Cerebellar nuclear complex (tissue), 1 donor: ENCODE measurements at regions not wholly inside any gene's neighbourhood (a gene's known extent, or its start where the extent isn't known, plus 50 kb on each side); places are given as distances from the start of the nearest gene placed in this dataset.
A peak's percentile ranks its signal among the peaks of the same experiment; 100 is the strongest.

Source experiments
- DNase-seq, 2 experiments: peaks; one replicate each; lab custom pipeline; 2025; lab: John Stamatoyannopoulos, UW

DNA sequence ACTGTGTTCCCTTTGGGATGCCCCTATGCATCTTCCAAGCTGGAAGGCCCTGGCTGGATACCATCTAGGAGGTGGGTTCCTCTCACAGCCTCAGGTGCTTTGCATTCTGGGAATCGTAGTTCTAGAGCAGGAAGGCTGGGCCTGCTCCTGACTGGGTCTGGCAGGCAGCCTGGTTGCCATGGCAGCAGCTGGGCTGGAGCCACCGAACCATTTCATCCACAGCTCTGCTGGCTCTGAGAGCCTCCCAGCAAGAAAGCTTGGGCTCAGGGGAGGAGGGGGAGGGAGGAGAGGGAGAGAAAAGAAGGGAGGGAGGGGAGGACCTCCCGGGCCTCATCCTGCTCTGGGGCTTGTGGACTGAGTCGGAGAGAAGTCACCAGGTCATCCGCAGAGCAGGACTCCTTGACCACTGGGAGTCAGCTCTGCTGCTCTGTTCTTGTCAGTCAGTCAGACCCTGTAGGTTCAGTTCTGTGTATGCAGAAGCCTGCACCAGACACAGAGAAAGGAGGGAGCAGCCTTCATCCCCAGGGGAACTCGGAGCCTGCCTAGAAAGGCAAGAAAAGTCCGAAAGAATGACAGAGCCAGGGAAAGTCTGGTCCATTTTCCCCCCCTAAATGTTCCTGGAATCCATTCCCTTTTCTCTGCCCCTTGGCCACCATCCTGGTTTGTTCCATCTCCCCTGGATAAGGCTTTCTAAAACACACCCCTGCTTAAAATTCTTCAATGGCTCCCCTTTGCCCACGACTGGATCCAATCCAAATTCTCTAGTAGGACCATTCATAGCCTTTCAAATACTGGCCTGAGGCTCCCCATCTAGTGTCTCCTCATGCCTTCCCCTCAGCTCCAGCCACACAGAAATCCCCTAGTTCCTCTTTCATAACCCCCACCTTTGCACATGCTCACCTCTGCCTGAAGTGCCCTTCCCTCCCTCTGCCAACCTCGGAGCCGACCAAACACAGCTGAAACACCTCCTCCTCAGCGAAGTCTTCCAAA lies 65.4 kb upstream of the ARAP3 start:
- DNase-seq: peak; percentile 86 to 96

DNA sequence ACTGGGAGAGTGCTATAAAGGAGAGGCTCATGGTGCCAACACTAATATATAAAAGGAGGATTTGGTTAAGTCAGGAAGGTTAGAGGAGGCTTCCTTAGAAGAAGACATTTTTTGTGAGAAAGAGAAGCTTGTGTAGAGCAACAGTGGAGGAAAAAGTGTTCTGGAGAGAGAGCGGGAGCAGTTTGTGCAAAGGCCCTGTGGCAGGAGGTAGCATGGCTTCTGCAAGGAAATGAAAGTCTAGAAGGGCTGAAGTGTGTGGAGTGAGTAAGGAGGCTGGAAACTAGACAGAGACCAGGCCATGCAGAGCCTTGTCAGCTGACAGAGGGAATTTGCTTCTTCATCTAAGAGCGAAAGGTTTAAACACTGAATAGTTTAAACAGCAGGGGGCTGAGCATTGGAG lies 64.4 kb upstream of the ARAP3 start:
- no peak for DNase-seq

DNA sequence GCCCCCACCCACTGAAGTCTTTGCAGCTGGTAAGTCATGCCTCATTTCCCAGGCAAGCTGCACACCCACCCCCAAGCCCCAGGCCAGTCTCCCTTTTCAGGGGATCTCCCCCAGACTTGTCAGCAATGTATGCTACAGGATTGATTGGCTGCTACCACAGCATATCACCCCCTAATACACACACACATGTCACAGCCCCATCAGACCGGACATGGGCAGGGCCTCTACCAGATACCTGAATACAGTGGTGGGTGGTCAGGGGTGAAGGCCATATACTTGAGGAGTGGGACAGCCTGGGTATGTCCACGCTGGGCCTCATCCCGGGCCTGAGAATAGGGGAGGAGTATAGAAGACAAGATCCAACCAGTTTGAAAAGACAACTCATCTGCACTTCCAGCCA lies 63.4 kb upstream of the ARAP3 start:
- no peak for DNase-seq

DNA sequence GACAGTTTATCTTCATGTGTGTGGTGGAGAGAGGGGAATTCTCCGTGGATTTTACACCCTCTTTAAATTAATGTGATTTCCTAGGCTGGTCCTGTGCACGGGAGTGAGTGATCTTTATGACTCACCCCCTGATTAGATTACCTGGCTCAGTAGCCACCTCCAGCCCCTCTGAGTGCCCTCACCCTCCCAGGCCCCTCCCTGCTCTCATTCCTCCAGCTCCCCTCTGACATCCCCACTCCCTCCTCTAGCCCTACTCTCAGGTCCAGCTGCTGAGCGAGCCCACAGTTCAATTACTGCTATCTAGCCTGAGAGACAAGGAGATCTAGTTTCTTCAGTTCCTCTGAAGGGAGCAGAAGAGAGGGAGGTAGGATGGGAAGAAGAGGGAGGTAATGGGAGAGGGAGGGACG lies 61.8 kb upstream of the ARAP3 start:
- DNase-seq: no peak

DNA sequence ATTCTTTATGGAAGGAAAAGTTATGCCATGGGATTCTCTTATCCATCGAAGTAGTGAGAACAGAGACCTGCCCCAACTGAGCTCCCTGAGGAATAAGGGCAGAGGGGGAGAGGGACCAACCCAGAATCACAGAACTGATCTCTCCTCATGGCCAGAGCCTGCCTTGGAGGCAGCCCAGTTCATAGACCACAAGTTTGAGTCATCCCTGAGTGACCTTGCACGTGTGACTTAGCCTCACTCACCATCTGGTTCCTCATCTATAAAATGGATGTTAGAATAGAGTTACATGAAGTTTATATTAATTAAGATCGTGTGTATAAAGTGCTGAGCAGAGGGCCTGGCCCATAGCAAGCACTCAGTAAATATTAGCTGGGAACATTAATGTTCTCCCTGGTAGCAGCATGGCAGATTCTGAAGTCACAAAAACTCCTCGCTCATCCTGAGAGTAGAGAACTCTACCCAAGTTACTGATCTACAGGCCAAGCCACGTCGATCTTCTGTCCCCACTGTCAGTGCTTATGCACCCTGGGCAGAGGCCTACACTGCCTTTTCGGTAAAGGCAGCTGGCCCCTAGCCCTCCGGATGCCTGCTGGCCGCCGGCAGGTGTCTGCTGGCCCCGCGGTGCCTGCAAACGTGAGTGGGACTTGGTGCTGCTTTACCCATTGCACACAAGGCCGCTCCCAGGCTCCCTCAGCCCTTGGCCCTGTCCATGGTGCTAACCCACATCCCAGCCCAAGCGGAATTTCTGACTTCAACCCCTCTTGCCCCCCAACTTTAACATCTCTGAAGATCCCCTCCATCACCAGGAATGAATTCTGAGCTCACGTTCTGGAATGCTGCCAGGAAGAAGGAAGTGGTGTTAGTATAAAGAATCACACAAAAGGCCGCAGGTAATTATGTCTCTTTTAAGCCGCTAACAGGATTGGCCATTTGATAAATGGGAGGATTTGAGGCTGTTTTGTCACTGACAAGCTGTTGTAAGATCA lies 61.1 kb upstream of the ARAP3 start:
- no peak for DNase-seq

DNA sequence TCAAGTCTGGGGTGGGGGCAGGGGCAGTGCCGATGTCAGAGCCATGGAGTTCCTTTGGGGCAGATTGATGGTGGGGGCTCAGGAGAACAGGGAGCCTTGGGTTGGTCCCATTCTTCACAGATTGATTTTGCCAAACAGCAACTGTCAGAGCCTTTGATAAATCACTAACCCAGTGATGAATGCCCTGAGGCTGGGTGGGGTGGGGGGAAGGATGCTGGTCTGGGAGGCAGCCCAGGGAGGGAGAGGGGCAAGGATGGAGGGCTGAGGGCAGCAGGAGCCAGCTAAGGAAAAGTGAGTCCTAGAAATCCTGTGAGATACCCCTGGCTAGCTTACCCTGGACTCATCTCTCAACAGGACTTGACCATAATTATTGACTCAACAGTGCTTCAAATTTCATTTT lies 60.1 kb upstream of the ARAP3 start:
- DNase-seq: no peak

DNA sequence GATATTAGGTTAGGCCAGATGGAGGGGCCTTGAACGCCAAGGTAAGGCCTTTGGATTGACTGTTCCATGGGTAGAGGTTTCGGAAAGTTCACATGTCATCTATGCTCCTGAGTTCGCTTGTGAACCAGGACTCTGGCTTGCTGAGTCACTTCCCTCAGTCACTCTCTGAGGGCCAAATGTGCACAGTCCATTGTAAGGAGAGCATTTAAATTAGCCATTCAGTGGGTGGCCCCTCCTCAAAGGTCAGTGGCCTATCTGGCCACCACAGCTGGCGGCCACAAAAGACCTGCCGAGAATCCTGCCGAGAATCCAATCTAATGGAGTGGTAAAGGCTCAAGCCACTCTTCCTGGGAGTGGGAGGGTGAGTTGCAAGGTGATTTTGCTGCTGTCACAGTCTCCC lies 58.9 kb upstream of the ARAP3 start:
- DNase-seq: no peak

DNA sequence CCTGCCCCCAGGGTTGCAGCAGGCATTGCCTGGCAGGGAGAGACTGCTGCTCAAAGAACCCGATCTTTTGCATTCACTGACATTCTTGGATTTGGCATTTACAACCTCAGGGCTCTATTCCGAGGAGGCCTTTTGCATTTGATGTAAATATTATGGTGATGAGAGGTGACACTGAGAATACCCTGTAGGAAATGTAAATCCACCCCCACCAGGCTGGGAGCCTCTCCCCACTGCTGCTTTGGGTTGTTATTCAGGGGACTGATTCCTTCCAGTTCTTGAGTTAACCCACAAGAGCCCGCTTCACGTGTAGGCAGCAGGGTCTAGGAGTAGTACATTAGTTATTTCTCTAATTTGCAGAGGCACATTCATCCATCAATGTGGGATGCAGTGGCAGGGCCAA lies 55.5 kb upstream of the ARAP3 start:
- no peak for DNase-seq

DNA sequence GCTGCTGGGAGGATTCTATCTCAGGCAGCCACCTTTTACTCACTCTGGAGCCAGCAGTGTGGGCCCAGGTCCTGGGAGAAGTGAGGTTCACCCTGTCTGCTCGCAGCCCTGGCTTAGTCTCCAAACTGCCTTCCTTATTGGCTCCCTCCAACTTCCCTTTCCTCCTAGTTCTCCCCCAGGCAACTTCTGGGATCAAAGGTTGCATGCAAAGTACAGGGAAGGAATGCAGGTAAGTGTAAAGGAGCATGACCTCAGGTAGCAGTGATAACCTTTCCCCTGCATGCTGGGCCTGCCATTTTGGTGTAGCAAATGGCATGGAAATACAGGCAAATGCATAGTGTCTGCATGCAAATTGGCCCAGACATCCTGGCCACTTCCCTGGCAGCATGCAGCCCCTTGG lies 53.8 kb upstream of the ARAP3 start:
- DNase-seq: no peak

DNA sequence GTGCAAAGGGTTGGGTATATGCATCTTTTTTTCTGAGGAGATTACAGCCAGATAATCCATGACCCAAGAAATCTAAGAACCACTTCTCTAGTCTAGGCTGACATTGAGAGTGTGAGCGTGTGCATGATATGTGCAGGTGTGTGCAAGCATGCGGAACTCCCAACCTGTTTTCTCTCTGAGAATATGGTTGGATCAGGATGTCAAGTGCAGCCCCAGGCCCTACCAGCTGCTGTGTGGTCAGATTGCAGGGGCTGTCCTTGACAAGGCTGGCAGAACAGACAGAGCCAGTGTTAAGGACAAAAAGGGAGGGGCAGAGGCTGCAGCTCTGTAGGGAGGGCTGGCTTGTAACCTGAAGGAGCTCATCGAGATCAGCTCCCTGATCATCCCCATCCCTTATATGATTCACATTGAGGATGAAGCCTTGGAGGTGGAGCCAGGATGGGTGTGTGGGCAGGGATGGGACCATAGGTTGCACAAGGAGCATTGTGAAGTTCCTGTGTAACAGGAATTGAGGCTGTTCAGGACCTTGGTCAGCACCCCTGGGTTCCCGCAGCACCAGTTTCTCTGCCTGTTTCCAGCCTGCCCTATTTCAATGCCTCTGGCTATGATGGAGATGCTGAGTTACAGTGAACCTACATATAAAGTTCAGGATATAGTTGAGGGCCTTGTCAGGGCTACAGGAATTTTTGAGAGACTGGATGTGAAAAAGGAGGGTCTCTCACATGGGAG lies 52.6 kb upstream of the ARAP3 start:
- DNase-seq: no peak

DNA sequence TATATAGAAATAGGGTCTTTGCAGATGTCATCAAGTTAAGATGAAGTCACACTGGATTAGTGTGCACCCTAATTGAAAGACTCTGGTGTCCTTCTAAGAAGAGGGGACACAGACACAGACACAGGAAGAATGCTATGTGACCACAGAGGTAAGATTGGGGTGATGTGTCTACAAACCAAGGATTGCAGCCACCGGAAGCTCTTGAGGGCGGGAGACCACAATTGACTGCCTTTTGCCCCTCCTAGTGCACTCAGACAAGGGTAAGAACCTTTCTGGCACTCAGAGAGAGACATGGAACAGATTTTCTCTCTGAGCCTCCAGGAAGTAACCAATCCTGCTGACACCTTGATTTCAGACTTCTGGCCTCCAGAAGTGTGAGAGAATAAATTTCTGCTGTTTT lies 51.2 kb upstream of the ARAP3 start:
- DNase-seq: no peak

DNA sequence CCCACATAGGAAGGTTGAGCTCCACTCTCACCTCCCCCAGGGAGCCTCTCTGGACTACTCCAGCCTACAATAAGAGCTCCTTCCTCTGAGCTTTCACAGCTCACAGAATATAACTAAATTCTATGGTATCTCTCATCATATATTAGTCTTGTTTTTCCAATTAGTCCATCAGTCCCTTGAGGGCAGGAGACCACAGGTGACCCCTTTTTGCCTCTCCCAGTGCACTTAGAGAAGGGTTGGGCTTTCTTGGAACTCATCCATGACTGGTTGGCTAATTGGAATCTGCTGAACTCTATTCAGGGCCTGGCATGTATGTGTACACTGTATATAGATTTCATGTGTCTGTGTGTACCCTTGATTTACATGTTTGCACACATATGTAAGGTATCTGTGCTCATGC lies 50.4 kb upstream of the ARAP3 start:
- no peak for DNase-seq
